Fibroblast of skin of left biceps (primary cell): ENCODE measurements at regions not wholly inside any gene's neighbourhood (a gene's known extent, or its start where the extent isn't known, plus 50 kb on each side); places are given as distances from the start of the nearest gene placed in this dataset.

Experiments
- DNase-seq, 2 experiments: peaks; one replicate each; pipeline ENCODE4 v3.0.0-alpha.2; 2013; ENCODE audit warnings: low read depth in 2 of 2

GRCh38 chr10:29397221-29397620 is 108.4 kb downstream of the LYZL1 start:
- DNase-seq: no peak

- DNase-seq: no peak
Measured at GRCh38 chr10:29403208-29403607, 114.3 kb downstream of the LYZL1 start.

GRCh38 chr10:29407280-29407858 is 118.5 kb downstream of the LYZL1 start:
- DNase-seq: no peak
